MCF 10A (cell line): ENCODE measurements at regions not wholly inside any gene's neighbourhood (a gene's known extent, or its start where the extent isn't known, plus 50 kb on each side); places are given as distances from the start of the nearest gene placed in this dataset.

Experiments used
- BruUV-seq: library from RNA; stranded (reverse); fragments of 400-500 nt; replicated peaks from 2 replicates; lab custom pipeline; 2021; lab: Mats Ljungman, UMichigan
- CTCF ChIA-PET: fragments of 300-600 bp; sonication (Branson Sonifier 250); formaldehyde crosslinking; extraction: SDS; loops from one replicate; lab custom pipeline; 2021; ENCODE audit warnings: antibody characterized with exemption, inconsistent platforms; lab: Yijun Ruan, JAX
- POLR2A ChIA-PET: fragments of 300-600, 350-650 bp; sonication (Branson Sonifier 250); formaldehyde crosslinking; extraction: SDS; loops from one replicate; lab custom pipeline; 2020; ENCODE audit warnings: antibody characterized with exemption, inconsistent platforms; lab: Yijun Ruan, JAX
- DNase-seq: peaks from one replicate; pipeline ENCODE4 v3.0.0-alpha.2; 2018; ENCODE audit not compliant: unreplicated experiment
- H3K27ac Mint-ChIP-seq: one replicate; pipeline ENCODE4 v1.8.0; 2022; ENCODE audit warnings: mild to moderate bottlenecking, low read depth, mixed read lengths; ENCODE audit not compliant: unreplicated experiment
- H3K27me3 Mint-ChIP-seq: one replicate; pipeline ENCODE4 v1.8.0; 2022; ENCODE audit warnings: mixed read lengths; ENCODE audit not compliant: insufficient read depth, unreplicated experiment
- H3K36me3 Mint-ChIP-seq: one replicate; pipeline ENCODE4 v1.8.0; 2022; ENCODE audit warnings: mild to moderate bottlenecking, moderate library complexity, mixed read lengths; ENCODE audit not compliant: insufficient read depth, unreplicated experiment
- H3K4me1 Mint-ChIP-seq: one replicate; pipeline ENCODE4 v1.8.0; 2022; ENCODE audit warnings: mixed read lengths; ENCODE audit not compliant: insufficient read depth, unreplicated experiment
- H3K4me3 Mint-ChIP-seq: one replicate; pipeline ENCODE4 v1.8.0; 2022; ENCODE audit warnings: mild to moderate bottlenecking, moderate library complexity, mixed read lengths; ENCODE audit not compliant: unreplicated experiment
- H3K9me3 Mint-ChIP-seq: one replicate; pipeline ENCODE4 v1.8.0; 2022; ENCODE audit warnings: mixed read lengths; ENCODE audit not compliant: unreplicated experiment
- intact Hi-C: fragments of 100-400 bp; cut with micrococcal nuclease; formaldehyde crosslinking; loops from 2 replicates; pipeline ENCODE4 v1.14.1; 2022
- TF ChIP-seq, protein P1 (sequence below): fragments of 200-600 bp; IDR thresholded peaks from one replicate; pipeline ENCODE4 v1.8.0; 2022; ENCODE audit warnings: antibody characterized with exemption, mild to moderate bottlenecking; ENCODE audit not compliant: unreplicated experiment

GRCh38 chr2:238568455-238569440, 142.0 kb downstream of the ASB1 start:
- DNase-seq = no peak
- Mint-ChIP-seq H3K27ac (no peak overlapping the region), H3K27me3 (no peaks in the 10 kb centered on the region), H3K4me1 (peaks cover 9% of the 10 kb centered on the region), H3K9me3 (no peaks in the 10 kb centered on the region), H3K36me3 (no peaks in the 10 kb centered on the region), H3K4me3 (no peak overlapping the region)
- intact Hi-C loops = no loop called here
- ChIA-PET POLR2A (no interaction called here), CTCF (no interaction called here)
- no TSS peak for BruUV-seq
- TF ChIP-seq, protein P1, sequence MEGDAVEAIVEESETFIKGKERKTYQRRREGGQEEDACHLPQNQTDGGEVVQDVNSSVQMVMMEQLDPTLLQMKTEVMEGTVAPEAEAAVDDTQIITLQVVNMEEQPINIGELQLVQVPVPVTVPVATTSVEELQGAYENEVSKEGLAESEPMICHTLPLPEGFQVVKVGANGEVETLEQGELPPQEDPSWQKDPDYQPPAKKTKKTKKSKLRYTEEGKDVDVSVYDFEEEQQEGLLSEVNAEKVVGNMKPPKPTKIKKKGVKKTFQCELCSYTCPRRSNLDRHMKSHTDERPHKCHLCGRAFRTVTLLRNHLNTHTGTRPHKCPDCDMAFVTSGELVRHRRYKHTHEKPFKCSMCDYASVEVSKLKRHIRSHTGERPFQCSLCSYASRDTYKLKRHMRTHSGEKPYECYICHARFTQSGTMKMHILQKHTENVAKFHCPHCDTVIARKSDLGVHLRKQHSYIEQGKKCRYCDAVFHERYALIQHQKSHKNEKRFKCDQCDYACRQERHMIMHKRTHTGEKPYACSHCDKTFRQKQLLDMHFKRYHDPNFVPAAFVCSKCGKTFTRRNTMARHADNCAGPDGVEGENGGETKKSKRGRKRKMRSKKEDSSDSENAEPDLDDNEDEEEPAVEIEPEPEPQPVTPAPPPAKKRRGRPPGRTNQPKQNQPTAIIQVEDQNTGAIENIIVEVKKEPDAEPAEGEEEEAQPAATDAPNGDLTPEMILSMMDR = no peak

DNA sequence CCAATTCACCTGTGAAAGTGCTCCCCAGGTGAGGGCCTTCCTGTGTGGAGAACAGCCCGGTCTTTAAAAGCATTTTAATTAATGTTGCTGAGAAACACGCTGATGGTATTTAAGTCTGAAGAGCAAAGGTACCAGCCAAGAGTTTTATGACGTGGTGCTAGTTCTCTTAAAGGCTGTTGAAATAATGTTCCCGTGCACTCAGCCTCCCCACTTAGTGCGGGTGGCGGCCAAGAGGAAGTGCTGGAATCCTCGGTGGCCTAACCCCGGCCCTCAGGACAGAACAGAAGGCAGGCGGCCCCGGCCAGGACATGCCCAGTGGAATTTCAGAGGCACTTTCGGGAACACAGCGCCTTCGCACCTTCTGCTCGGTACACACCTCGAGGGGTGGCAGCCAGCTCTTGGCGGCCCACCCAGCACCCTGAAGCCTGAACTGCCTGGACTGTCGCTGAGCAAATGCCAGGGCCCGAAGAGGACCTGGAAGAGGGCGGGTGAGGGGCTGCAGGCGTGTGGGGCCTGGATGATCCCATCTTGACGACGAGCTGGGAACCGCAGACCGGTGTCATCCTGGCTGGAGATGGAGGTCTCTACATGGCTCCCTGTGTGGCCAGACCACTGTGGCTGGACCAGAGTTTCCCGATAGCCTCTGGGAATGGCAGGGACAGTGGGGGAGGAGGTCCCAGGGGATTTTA, 142.9 kb downstream of the ASB1 start:
- TF ChIP-seq, protein P1 = no peak
- peaks cover 9% of the 10 kb centered on the region for H3K4me1 Mint-ChIP-seq
- DNase-seq = no peak
- BruUV-seq = no TSS peak
- H3K9me3 Mint-ChIP-seq = no peaks in the 10 kb centered on the region
- ChIA-PET CTCF (no interaction called here), POLR2A (no interaction called here)
- H3K36me3 Mint-ChIP-seq = no peaks in the 10 kb centered on the region
- H3K4me3 Mint-ChIP-seq = no peak overlapping the region
- H3K27ac Mint-ChIP-seq = no peak overlapping the region
- intact Hi-C loops = no loop called here
- H3K27me3 Mint-ChIP-seq = no peaks in the 10 kb centered on the region

DNA sequence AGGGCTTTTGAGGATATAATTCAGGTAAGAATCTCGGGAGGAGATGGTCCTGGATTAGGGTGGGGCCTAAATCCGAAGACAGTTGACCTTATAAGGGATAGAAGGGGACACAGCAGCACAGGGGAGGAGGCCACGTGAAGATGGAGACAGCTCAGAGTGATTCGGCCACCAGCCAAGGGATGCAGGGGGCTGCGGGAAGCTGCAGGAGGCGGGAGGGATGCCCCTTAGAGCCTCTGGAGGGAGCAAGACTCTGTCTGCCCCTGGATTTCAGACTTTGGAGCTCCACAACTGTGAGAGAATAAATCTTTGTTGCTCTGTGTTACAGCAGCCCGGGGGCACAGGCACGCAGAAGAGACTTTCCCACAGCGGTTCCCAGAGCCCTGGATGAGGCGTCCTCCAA, 143.7 kb downstream of the ASB1 start:
- intact Hi-C loops = no loop called here
- CTCF ChIA-PET = no interaction called here
- no peaks in the 10 kb centered on the region for H3K27me3 Mint-ChIP-seq
- H3K27ac Mint-ChIP-seq = no peak overlapping the region
- H3K4me3 Mint-ChIP-seq = no peak overlapping the region
- no peak for DNase-seq
- H3K9me3 Mint-ChIP-seq = no peaks in the 10 kb centered on the region
- no peaks in the 10 kb centered on the region for H3K36me3 Mint-ChIP-seq
- TF ChIP-seq, protein P1 = no peak
- POLR2A ChIA-PET = no interaction called here
- H3K4me1 Mint-ChIP-seq = peaks cover 9% of the 10 kb centered on the region
- BruUV-seq = no TSS peak

DNA sequence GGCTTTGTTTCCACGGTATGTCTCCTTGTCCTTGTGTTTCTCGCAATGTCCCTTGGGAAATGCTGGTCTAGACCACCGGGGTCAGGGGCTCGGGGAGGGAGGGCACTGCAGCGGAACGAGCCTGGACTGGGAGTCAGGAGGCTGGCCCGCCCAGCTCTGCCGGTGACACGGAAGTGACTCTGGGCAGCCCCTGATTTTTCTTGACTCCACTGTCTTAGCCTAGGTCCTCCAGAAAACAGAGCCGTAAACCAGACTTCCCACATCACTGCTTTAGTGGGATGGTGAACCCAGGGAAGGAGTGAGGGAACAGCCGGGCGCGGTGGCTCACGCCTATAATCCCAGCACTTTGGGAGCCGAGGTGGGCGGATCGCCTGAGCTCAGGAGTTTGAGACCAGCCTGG, 144.2 kb downstream of the ASB1 start:
- H3K27ac Mint-ChIP-seq = no peak overlapping the region
- CTCF ChIA-PET = interaction anchor here (0.6 kb wide), 1 partner anchor 231 kb away, joined by 4 read pairs; no protein-coding TSS in a partner anchor
- no TSS peak for BruUV-seq

More for the DNA sequence above, 144.2 kb downstream of the ASB1 start:
- H3K27me3 Mint-ChIP-seq = no peaks in the 10 kb centered on the region
- DNase-seq = no peak
- POLR2A ChIA-PET = no interaction called here
- no peaks in the 10 kb centered on the region for H3K36me3 Mint-ChIP-seq
- H3K4me3 Mint-ChIP-seq = no peak overlapping the region
- H3K4me1 Mint-ChIP-seq = peaks cover 9% of the 10 kb centered on the region
- TF ChIP-seq, protein P1 = no peak
- no peaks in the 10 kb centered on the region for H3K9me3 Mint-ChIP-seq
- intact Hi-C loops = no loop called here
